ENCODE measurements at regions not wholly inside any gene's neighbourhood (a gene's known extent, or its start where the extent isn't known, plus 50 kb on each side); places are given as distances from the start of the nearest gene placed in this dataset.

- DNase-seq = no peak
- TF ChIP-seq POLR2A (IDR thresholded peaks at IDR 0.05; ENCODE audit: low read length) = no peak
- TF ChIP-seq GATA1 (IDR thresholded peaks at IDR 0.05; ENCODE audit: low read depth, low read length) = no peak
These were observed 504.9 kb downstream of the TNS1 start for GRCh38 chr2:217497843-217498377.

GRCh38 chr2:217494557-217494956, 508.2 kb downstream of the TNS1 start:
- DNase-seq = no peak
- TF ChIP-seq GATA1 (IDR thresholded peaks at IDR 0.05; ENCODE audit: low read depth, low read length) (no peak), POLR2A (IDR thresholded peaks at IDR 0.05; ENCODE audit: low read length) (no peak)

DNA sequence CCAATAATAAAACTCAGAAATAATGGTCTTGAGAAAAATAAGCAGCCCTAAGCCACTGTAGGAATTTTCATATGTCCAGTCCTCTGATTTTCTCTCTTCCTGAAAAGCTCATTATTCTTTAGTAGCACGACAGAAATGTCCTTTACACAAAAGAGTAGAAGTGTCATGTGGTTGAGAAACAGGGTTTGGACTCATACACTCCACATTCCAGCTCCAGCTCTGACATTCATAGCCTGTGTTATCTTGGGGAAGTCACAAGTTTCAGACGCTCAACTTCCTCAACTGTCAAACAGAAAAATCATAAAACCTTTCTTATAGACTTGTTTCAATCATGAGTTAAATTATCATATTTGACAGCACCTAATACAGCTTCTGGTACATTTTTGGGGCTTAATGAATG, 511.5 kb downstream of the TNS1 start:
- DNase-seq = no peak
- no peak for TF ChIP-seq GATA1 (IDR thresholded peaks at IDR 0.05; ENCODE audit: low read depth, low read length)
- TF ChIP-seq POLR2A (IDR thresholded peaks at IDR 0.05; ENCODE audit: low read length) = no peak

DNA sequence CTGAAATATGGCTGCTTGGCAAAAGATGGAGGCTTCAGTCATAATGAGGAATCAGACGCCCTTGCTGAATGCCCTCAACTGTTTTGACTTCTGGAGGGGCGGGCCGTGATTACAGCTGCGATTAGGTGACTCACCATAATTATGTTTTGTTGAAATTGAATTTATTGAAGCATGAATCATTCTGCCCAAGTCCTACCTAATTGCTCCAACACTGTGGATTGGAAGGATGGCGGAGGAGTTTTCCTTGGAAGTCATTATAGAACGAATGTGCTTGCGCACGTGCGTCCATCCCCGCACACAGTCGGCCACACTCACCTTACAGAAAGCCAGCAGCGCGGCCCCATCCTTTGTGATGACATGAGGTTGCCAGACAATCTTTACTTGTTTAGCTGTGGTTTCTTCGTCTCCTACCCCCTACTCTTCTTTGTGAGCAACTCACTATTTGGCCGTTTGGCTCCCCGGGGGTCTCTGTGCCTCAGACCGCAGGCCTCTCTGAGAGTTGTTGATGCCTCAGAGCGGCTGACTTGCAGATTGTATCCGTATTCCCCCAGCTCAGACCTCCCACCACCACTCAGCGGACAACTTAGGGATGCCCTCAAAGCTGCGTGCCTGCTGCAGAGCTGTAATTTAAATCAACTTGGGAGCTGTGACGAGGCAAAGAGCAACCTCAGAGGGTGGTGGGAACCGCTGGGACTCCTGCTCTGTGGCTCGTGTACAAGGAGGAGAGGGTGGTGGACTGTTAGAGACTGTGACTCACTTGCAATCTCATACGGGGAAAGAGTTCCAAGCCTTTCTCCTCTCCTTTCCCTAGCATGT, 513.4 kb downstream of the TNS1 start:
- no peak for DNase-seq
- no peak for TF ChIP-seq POLR2A (IDR thresholded peaks at IDR 0.05; ENCODE audit: low read length)
- no peak for TF ChIP-seq GATA1 (IDR thresholded peaks at IDR 0.05; ENCODE audit: low read depth, low read length)

DNA sequence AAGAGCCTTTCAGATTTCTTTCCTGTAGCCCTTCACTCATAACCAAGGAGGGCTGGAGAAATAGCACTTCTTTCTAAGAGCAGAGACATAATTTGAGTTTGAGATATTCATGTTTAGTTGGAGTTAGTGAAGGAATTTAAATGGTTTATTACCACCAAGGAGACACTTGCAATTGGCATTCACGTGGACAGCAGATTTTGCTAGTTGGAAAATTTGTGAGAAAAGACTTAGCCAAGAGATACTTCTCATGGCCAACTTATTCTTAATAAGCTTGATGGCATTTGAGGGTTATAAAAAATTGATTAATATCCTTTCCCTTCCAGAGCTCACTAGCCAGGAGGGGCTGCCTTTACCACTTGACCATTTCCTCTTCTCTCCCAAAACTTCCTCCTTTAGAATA, 518.7 kb downstream of the TNS1 start:
- DNase-seq = no peak
- TF ChIP-seq GATA1 (IDR thresholded peaks at IDR 0.05; ENCODE audit: low read depth, low read length) = no peak
- TF ChIP-seq POLR2A (IDR thresholded peaks at IDR 0.05; ENCODE audit: low read length) = no peak

GRCh38 chr2:217482056-217482710, 520.6 kb downstream of the TNS1 start:
- no peak for TF ChIP-seq GATA1 (IDR thresholded peaks at IDR 0.05; ENCODE audit: low read depth, low read length)
- no peak for TF ChIP-seq POLR2A (IDR thresholded peaks at IDR 0.05; ENCODE audit: low read length)
- DNase-seq = no peak

DNA sequence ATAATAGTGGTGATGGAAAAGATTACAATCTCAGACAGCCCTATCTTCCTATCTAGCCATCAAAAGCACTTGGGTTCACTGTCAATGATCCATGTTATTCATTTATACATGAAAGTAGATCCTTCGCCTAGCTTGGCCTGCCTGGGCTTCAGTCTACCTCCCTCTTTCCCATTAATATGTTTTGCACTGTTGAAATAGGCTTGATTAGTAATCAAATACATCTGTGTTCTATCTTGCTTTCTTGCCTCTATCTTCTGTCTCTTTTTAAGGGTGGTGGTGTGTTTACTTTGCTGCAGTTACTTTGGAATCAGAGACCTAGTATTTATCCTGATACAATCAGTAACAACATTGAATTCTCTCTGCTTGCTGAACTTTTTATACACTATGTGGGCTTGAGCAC, 521.2 kb downstream of the TNS1 start:
- TF ChIP-seq POLR2A (IDR thresholded peaks at IDR 0.05; ENCODE audit: low read length) (no peak), GATA1 (IDR thresholded peaks at IDR 0.05; ENCODE audit: low read depth, low read length) (no peak)
- no peak for DNase-seq

- TF ChIP-seq GATA1 (IDR thresholded peaks at IDR 0.05; ENCODE audit: low read depth, low read length) (no peak), POLR2A (IDR thresholded peaks at IDR 0.05; ENCODE audit: low read length) (no peak)
These were observed 523.2 kb downstream of the TNS1 start for GRCh38 chr2:217479566-217479965.

GRCh38 chr2:217478831-217479455, 523.9 kb downstream of the TNS1 start:
- no peak for TF ChIP-seq GATA1 (IDR thresholded peaks at IDR 0.05; ENCODE audit: low read depth, low read length)
- TF ChIP-seq POLR2A (IDR thresholded peaks at IDR 0.05; ENCODE audit: low read length) = no peak
- DNase-seq = no peak

More at GRCh38 chr2:217479566-217479965, 523.2 kb downstream of the TNS1 start:
- no peak for DNase-seq

DNA sequence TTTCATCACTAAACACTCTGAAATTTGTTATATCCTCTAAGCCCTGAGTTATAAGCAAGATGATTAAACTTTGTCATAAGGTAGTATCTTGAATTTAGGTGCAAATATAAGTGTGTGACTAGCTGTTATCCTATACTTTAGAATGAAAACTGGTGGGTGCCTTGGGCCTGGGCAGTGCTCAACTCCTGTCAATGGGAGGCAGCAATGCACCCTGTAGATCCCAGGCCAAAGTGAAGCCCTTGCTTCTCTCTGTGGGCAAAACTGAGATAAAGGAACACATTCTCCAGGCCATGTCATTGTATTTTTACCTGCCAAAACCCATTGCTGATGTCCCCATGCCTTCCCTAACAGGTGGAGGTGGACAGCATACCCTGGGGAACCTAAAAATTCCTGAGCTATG, 525.2 kb downstream of the TNS1 start:
- TF ChIP-seq POLR2A (IDR thresholded peaks at IDR 0.05; ENCODE audit: low read length) = no peak
- TF ChIP-seq GATA1 (IDR thresholded peaks at IDR 0.05; ENCODE audit: low read depth, low read length) = no peak

GRCh38 chr2:217475791-217476190, 527.0 kb downstream of the TNS1 start:
- no peak for DNase-seq
- TF ChIP-seq GATA1 (IDR thresholded peaks at IDR 0.05; ENCODE audit: low read depth, low read length) (no peak), POLR2A (IDR thresholded peaks at IDR 0.05; ENCODE audit: low read length) (no peak)

More for the DNA sequence above, 525.2 kb downstream of the TNS1 start:
- DNase-seq = no peak

DNA sequence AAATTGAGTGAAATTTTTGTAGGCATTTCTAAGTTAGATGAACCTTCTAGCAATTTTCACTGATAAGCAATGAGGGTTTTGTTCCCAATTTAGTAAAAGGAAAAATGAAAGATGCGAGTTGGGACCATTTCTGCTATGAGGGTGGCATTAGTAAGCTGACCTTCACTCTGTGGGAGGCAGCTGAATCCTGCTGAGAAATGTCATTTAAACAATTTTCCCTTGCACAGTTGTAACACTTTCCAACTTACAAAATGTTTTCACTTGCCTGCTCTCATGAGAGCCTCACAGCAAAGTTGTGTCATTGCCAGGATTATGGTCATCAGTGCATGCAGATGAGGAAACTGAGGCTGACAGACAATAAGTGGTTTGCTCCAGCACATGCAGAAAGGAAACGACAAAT, 527.7 kb downstream of the TNS1 start:
- no peak for DNase-seq
- no peak for TF ChIP-seq POLR2A (IDR thresholded peaks at IDR 0.05; ENCODE audit: low read length)
- no peak for TF ChIP-seq GATA1 (IDR thresholded peaks at IDR 0.05; ENCODE audit: low read depth, low read length)

- DNase-seq = no peak
- TF ChIP-seq GATA1 (IDR thresholded peaks at IDR 0.05; ENCODE audit: low read depth, low read length) (no peak), POLR2A (IDR thresholded peaks at IDR 0.05; ENCODE audit: low read length) (no peak)
These were observed 531.5 kb downstream of the TNS1 start for GRCh38 chr2:217471319-217471718.

DNA sequence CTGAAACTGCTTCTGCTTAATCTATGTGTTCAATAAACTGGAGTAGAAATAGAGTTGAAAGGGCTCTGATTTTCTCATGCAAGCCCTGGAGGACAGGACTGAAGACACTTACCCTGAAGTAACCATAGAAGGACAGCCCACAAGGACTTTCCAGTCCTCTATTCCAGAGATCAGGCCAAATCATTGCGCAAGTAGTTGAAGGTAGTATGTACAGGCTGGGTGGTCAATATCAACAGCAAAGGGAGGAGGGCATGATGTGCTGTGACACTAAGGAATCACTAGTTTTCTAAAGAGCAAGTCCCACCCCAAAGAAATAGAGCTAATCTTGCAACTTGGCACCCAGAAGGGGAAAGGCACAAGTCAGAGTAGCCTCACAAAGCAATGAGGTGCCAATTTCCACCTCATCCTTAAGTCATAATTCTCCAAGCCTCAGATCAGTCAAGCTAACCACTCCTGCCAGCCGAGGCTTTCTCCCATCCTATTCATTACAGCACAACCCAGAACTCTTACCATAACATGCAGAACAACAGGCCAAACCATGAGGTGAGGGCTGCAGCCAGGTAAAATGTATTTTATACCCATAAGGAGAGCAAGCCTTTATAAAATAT, 533.5 kb downstream of the TNS1 start:
- DNase-seq = no peak
- TF ChIP-seq POLR2A (IDR thresholded peaks at IDR 0.05; ENCODE audit: low read length) (no peak), GATA1 (IDR thresholded peaks at IDR 0.05; ENCODE audit: low read depth, low read length) (no peak)
